ENCODE measurements at regions not wholly inside any gene's neighbourhood (a gene's known extent, or its start where the extent isn't known, plus 50 kb on each side); places are given as distances from the start of the nearest gene placed in this dataset.

DNA sequence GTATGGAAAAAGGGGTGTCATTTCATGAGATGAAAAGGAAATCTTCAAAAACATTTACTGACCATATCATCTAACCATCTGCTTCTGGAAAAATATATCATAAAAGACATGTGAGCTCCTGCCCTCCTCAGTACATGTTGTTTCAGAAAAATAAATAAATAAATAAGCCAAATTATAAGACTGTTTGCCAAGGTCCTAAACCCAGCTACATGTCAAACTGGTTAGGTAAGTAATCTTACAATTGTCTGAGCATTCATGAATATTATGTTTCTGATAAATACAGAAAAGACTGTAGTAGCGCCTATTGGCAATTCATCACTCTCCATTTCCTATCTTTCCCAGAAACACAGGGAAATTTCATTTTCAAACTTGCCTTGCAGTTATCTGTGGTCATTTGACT is 138.9 kb upstream of the SETBP1 start:
- Histone ChIP-seq H3K9ac (ENCODE audit: low read length) (no peak overlapping the region), H3K4me1 (ENCODE audit: control insufficient read depth, low read depth, low read length) (no peaks in the 10 kb centered on the region), H3K27ac (ENCODE audit: low read length) (no peak overlapping the region), H3K9me3 (ENCODE audit: control insufficient read depth, low read depth, low read length) (no peaks in the 10 kb centered on the region), H3K4me3 (ENCODE audit: low read length) (no peak overlapping the region), H3K27me3 (ENCODE audit: control insufficient read depth, insufficient read depth, low read length) (no peaks in the 10 kb centered on the region), H3K36me3 (ENCODE audit: control insufficient read depth, low read depth, low read length) (no peaks in the 10 kb centered on the region)

DNA sequence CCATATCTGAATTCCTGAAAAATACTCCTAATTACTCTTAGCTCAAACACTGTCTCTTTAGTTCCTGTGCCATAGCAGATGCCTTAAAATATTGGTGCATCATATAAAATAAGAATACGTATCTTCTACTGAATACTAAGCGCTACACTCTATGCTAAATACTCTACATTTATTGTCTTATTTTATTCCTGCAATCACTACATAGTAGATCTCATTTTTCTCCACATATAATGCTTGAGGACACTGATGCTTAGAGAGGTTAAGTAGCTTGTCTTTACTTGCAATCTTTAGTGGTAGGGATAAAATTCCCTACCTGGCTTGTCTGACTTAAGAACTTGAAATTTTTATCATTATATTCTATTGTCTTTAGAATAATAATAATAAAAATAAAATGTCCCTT is 137.3 kb upstream of the SETBP1 start:
- Histone ChIP-seq H3K4me3 (ENCODE audit: low read length) (no peak overlapping the region), H3K36me3 (ENCODE audit: control insufficient read depth, low read depth, low read length) (no peaks in the 10 kb centered on the region), H3K27me3 (ENCODE audit: control insufficient read depth, insufficient read depth, low read length) (no peaks in the 10 kb centered on the region), H3K9me3 (ENCODE audit: control insufficient read depth, low read depth, low read length) (no peaks in the 10 kb centered on the region), H3K9ac (ENCODE audit: low read length) (no peak overlapping the region), H3K4me1 (ENCODE audit: control insufficient read depth, low read depth, low read length) (no peaks in the 10 kb centered on the region), H3K27ac (ENCODE audit: low read length) (no peak overlapping the region)

DNA sequence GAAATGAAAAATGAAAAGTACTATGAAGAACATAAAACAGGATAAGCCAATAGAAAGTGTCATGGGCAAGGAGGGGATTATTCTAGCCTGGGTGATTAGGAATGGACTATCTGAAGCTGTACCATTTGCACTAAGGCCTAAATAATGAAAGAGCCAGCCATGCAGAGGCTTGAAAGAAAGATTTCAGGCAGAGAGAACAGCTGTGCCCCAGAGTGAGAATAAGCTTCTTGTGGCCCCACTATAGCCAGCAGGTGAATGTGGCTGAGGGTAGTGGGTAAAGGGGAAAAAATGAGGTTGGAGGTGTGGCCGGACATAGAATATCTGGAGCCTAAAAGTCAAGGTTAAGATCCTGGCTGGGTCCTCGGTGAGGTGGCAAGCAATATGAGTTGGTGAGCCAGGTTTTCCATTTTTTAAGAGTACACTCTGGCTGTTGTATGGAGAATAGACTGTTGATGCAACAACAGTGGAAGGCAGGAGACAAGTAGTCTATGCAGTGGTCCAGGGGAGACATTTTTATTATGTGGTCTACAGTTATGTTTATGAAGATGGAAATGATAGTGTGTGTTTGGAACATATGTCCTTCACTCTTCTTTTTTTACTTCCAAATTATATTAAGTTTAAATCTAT is 135.2 kb upstream of the SETBP1 start:
- Histone ChIP-seq H3K27ac (ENCODE audit: low read length) (no peak overlapping the region), H3K4me3 (ENCODE audit: low read length) (no peak overlapping the region), H3K36me3 (ENCODE audit: control insufficient read depth, low read depth, low read length) (no peaks in the 10 kb centered on the region), H3K9ac (ENCODE audit: low read length) (no peak overlapping the region), H3K27me3 (ENCODE audit: control insufficient read depth, insufficient read depth, low read length) (no peaks in the 10 kb centered on the region), H3K9me3 (ENCODE audit: control insufficient read depth, low read depth, low read length) (no peaks in the 10 kb centered on the region), H3K4me1 (ENCODE audit: control insufficient read depth, low read depth, low read length) (no peaks in the 10 kb centered on the region)

DNA sequence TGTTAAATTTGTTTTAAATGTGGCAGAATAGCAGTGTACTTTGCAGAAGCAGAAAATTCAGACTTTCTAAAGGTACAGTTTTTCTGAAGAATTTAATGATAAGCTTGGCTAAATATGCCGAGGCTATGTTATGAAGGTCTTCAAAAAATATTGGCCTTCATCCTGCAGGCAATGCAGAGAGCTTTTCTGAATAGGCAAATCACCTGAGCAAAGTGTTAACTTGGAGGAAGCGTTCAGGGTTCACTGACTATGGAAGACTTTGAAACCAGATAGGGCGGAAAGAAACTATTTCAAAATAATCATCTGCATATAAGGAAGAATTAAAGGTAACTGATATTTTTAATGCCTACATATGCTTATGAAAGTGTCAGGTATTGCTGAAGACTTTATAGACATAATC is 133.7 kb upstream of the SETBP1 start:
- Histone ChIP-seq H3K4me3 (ENCODE audit: low read length) (no peak overlapping the region), H3K27me3 (ENCODE audit: control insufficient read depth, insufficient read depth, low read length) (no peaks in the 10 kb centered on the region), H3K9ac (ENCODE audit: low read length) (no peak overlapping the region), H3K36me3 (ENCODE audit: control insufficient read depth, low read depth, low read length) (no peaks in the 10 kb centered on the region), H3K9me3 (ENCODE audit: control insufficient read depth, low read depth, low read length) (no peaks in the 10 kb centered on the region), H3K4me1 (ENCODE audit: control insufficient read depth, low read depth, low read length) (no peaks in the 10 kb centered on the region), H3K27ac (ENCODE audit: low read length) (no peak overlapping the region)

DNA sequence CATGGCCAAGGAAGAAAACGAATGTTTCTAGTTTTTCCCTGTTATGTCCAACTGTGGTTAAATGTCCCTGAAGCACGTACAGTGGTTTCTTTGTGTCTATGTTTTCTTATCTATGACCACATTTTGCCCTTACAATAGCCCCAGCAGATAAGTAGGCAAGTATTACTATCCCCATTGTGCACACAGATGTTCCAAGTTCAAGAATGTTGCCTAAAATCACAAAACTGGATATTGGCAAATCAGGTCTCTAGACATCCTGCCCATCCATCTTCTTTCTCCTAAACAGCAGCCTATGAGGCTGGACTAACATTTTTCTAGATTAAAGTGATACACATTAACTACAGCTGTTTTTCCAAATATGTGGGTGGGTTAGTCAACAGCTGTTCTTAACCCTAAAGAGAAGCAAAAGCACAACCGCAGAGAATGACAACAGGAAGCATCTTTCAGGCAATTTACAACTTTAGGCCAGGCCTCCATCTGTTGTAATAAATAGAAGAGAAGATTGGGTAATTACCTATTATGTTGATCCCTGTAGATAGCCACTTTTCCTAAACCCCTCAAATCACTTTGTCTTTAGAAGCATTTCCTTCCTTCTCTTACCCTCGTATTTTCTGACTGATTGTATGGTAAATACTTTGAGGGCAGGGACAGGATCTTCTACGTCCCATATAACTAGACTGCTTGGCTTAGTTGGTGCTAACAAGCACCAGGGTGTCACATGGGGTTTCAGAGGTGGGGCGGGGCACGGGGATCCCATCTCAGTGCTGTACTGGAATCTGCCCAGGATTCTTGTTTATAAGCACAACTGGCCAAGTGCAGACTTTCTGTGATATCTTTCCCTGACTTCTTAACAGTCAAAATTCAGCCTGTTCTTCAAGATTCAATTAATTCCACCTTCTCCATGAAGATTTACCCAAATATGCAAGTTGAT is 132.1 kb upstream of the SETBP1 start:
- Histone ChIP-seq H3K4me1 (ENCODE audit: control insufficient read depth, low read depth, low read length) (peaks cover 11% of the 10 kb centered on the region), H3K4me3 (ENCODE audit: low read length) (no peak overlapping the region), H3K9me3 (ENCODE audit: control insufficient read depth, low read depth, low read length) (no peaks in the 10 kb centered on the region), H3K27me3 (ENCODE audit: control insufficient read depth, insufficient read depth, low read length) (no peaks in the 10 kb centered on the region), H3K9ac (ENCODE audit: low read length) (no peak overlapping the region), H3K27ac (ENCODE audit: low read length) (no peak overlapping the region), H3K36me3 (ENCODE audit: control insufficient read depth, low read depth, low read length) (no peaks in the 10 kb centered on the region)

DNA sequence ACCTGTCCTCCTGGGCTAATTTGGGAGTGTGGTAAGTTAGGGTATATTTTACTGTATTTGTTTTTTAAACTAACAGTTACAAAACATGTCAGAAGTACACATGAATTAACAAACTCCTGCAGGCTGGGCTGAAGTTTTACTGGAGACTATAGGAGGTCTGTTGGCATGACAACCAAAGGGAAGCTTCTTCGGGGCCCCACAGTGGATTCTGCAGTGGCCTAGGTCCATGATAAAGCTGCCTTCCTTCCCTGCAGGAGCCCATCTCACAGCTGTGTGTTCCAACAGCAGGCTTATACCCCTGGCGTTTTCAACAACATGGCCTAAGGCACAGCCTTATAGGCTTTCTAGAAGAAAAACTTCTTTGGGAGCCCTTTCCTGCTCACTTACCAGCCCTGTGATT is 128.0 kb upstream of the SETBP1 start:
- H3K4me1 ChIP-seq (ENCODE audit: control insufficient read depth, low read depth, low read length): peaks cover 16% of the 10 kb centered on the region
- no peak overlapping the region for H3K9ac ChIP-seq (ENCODE audit: low read length)
- no peaks in the 10 kb centered on the region for H3K27me3 ChIP-seq (ENCODE audit: control insufficient read depth, insufficient read depth, low read length)
- no peaks in the 10 kb centered on the region for H3K9me3 ChIP-seq (ENCODE audit: control insufficient read depth, low read depth, low read length)
- H3K27ac ChIP-seq (ENCODE audit: low read length): no peak overlapping the region
- no peaks in the 10 kb centered on the region for H3K36me3 ChIP-seq (ENCODE audit: control insufficient read depth, low read depth, low read length)
- no peak overlapping the region for H3K4me3 ChIP-seq (ENCODE audit: low read length)

DNA sequence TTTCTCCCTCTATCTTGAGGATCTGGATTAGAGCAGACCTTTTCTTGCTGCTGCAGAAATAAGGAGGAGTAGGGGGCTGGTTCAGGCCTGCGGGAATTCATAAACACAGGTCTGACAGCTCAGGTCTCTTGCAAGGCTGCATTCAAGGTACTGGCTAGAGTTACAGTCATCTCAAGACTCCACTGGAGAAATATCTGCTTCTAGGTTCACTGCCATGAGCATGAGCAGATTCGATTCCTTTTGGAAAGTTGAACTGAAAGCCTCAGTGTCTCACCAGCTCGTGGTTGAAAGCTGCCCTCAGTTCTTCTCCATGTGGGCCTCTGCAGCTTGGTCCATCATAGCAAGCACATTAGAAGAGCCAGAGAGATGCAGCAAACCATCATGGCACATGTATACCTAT is 124.4 kb upstream of the SETBP1 start:
- H3K27me3 ChIP-seq (ENCODE audit: control insufficient read depth, insufficient read depth, low read length): no peaks in the 10 kb centered on the region
- H3K4me3 ChIP-seq (ENCODE audit: low read length): no peak overlapping the region
- peaks cover 16% of the 10 kb centered on the region for H3K4me1 ChIP-seq (ENCODE audit: control insufficient read depth, low read depth, low read length)
- no peaks in the 10 kb centered on the region for H3K36me3 ChIP-seq (ENCODE audit: control insufficient read depth, low read depth, low read length)
- no peaks in the 10 kb centered on the region for H3K9me3 ChIP-seq (ENCODE audit: control insufficient read depth, low read depth, low read length)
- no peak overlapping the region for H3K9ac ChIP-seq (ENCODE audit: low read length)
- H3K27ac ChIP-seq (ENCODE audit: low read length): no peak overlapping the region

DNA sequence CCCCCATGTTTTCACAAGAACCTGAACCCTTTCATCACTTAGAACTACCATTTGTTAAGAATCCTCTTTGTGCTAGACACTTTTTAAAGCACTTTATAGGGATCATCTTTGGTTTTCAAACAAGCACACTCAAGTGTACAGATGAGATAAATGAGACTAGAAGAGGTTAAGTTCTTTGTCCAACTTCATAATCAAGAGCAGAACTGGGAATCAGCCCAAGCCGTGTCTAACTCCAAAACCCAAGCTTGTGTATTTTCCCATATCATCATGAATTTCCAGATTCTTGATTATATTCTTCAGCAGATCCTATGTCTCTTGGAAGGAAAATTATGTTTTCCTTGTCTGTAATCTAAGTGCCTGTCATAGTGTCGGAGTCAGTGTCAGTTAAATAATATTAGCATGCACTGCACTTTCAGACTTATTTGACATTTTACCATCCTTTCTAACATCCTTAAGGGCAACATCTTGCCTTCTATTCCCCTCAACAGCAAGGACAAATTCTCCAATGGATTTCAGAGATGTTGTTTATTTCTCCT is 123.0 kb upstream of the SETBP1 start:
- H3K4me1 ChIP-seq (ENCODE audit: control insufficient read depth, low read depth, low read length): peaks cover 11% of the 10 kb centered on the region
- no peak overlapping the region for H3K9ac ChIP-seq (ENCODE audit: low read length)
- no peaks in the 10 kb centered on the region for H3K9me3 ChIP-seq (ENCODE audit: control insufficient read depth, low read depth, low read length)
- H3K27me3 ChIP-seq (ENCODE audit: control insufficient read depth, insufficient read depth, low read length): no peaks in the 10 kb centered on the region
- H3K4me3 ChIP-seq (ENCODE audit: low read length): no peak overlapping the region
- H3K36me3 ChIP-seq (ENCODE audit: control insufficient read depth, low read depth, low read length): no peaks in the 10 kb centered on the region
- no peak overlapping the region for H3K27ac ChIP-seq (ENCODE audit: low read length)

DNA sequence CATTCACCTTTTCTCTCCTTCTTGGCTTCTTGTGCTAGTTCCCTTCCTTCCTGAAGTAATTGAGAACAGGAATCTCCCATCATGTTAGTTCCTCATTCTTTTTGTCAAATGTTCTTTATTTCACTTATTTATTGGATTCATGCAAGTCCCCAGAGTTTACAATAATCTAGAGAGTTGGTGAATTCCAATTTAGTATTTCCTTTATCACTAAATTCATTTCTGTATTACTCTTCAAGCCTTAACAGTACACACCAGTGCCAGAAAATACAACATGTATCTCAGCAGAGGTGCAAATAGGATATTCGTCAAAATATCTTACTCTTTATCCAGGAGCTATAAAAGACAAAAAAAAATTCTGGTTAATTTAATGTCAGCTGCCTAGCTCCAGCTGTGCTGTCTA is 121.9 kb upstream of the SETBP1 start:
- Histone ChIP-seq H3K4me3 (ENCODE audit: low read length) (no peak overlapping the region), H3K36me3 (ENCODE audit: control insufficient read depth, low read depth, low read length) (no peaks in the 10 kb centered on the region), H3K9me3 (ENCODE audit: control insufficient read depth, low read depth, low read length) (no peaks in the 10 kb centered on the region), H3K9ac (ENCODE audit: low read length) (no peak overlapping the region), H3K27me3 (ENCODE audit: control insufficient read depth, insufficient read depth, low read length) (no peaks in the 10 kb centered on the region), H3K4me1 (ENCODE audit: control insufficient read depth, low read depth, low read length) (peaks cover 5% of the 10 kb centered on the region), H3K27ac (ENCODE audit: low read length) (no peak overlapping the region)

DNA sequence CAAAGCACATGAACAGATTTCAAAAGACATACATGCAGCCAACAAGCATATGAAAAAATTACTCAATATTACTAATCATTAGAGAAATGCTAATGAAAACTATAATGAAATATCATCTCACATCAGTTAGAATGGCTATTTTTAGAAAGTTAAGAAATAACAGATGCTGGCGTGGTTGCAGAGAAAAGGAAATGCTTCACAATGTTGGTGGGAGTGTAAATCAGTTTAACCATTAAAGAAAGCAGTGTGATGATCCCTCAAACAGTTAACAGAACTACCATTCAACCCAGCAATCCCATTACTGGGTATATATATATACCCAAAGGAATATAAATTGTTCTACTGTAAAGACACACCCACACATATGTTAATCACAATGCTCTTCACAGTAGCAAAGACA is 117.7 kb upstream of the SETBP1 start:
- Histone ChIP-seq H3K36me3 (ENCODE audit: control insufficient read depth, low read depth, low read length) (no peaks in the 10 kb centered on the region), H3K27me3 (ENCODE audit: control insufficient read depth, insufficient read depth, low read length) (no peaks in the 10 kb centered on the region), H3K9me3 (ENCODE audit: control insufficient read depth, low read depth, low read length) (no peaks in the 10 kb centered on the region), H3K27ac (ENCODE audit: low read length) (no peak overlapping the region), H3K4me1 (ENCODE audit: control insufficient read depth, low read depth, low read length) (peaks cover 4% of the 10 kb centered on the region), H3K9ac (ENCODE audit: low read length) (no peak overlapping the region), H3K4me3 (ENCODE audit: low read length) (no peak overlapping the region)

DNA sequence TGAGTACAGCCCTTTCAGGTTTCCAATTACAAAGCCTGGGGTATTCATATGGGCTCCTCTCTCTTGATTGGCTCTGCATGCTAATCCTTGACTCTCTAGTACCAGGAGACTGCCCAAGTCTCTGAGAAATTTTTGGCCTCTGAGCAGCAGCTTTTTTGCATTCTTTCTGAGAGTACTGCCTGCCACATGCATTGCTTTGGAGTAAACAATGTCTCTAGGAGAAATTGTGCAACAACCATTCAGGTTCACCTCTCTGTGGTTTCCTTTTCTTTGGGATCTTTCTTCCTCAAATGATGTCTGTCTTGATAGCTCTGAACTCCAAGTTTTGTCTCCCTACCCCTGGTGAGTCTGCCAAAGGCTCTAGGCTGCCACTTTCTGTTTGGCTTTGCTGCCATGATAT is 115.8 kb upstream of the SETBP1 start:
- Histone ChIP-seq H3K36me3 (ENCODE audit: control insufficient read depth, low read depth, low read length) (no peaks in the 10 kb centered on the region), H3K27me3 (ENCODE audit: control insufficient read depth, insufficient read depth, low read length) (no peaks in the 10 kb centered on the region), H3K9me3 (ENCODE audit: control insufficient read depth, low read depth, low read length) (no peaks in the 10 kb centered on the region), H3K9ac (ENCODE audit: low read length) (no peak overlapping the region), H3K4me3 (ENCODE audit: low read length) (no peak overlapping the region), H3K27ac (ENCODE audit: low read length) (no peak overlapping the region), H3K4me1 (ENCODE audit: control insufficient read depth, low read depth, low read length) (peaks cover 12% of the 10 kb centered on the region)

DNA sequence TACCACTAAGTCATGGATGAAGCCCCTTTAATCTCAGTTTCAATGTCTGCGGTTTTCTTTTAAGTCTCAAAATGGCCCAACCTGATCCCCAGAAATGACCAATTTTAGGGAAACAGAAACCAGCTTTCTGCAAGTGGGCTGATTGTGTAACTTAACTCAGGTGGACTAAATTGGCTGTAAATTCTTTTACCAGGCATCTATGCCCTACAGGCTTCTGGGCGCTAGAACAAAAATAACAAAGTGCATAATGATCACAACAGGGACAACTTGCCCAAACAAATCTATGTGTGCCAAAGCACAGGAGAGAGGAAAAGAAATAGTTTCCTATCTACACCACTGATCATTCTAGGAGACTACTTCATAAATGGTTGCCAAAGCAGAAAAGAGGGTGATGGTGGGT is 112.3 kb upstream of the SETBP1 start:
- H3K4me3 ChIP-seq (ENCODE audit: low read length): no peak overlapping the region
- no peaks in the 10 kb centered on the region for H3K36me3 ChIP-seq (ENCODE audit: control insufficient read depth, low read depth, low read length)
- H3K27ac ChIP-seq (ENCODE audit: low read length): no peak overlapping the region
- H3K4me1 ChIP-seq (ENCODE audit: control insufficient read depth, low read depth, low read length): peaks cover 16% of the 10 kb centered on the region
- H3K9ac ChIP-seq (ENCODE audit: low read length): no peak overlapping the region
- no peaks in the 10 kb centered on the region for H3K9me3 ChIP-seq (ENCODE audit: control insufficient read depth, low read depth, low read length)
- H3K27me3 ChIP-seq (ENCODE audit: control insufficient read depth, insufficient read depth, low read length): no peaks in the 10 kb centered on the region

All from iPS-18a (cell line).